GM18499 (cell line): ENCODE measurements at regions not wholly inside any gene's neighbourhood (a gene's known extent, or its start where the extent isn't known, plus 50 kb on each side); places are given as distances from the start of the nearest gene placed in this dataset.

Source experiments
- ATAC-seq: cut with Tn5 transposase; IDR thresholded peaks from one replicate; pipeline ENCODE4 v1.9.1; 2021; ENCODE audit warnings: moderate number of reproducible peaks; ENCODE audit not compliant: insufficient read depth, unreplicated experiment

DNA sequence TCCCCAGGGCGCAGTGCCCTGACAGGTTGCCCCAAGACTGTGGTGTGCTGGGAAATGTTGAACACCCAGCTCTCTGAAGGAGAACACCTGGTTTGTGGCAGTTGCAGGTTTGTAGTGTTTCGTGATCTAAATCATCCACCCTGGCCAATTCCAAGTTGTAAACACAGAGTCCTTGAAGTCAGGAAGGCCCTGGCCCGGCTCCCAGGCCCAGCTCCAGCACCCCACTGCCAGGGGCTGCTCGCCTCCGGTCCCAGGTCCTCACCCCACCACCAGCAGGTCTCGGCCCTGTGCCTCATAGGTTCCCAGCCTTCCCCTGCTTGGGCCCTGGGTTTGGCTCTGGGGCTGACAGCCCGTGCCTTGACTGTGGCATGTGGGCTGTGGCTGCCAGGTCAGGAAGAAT, 121.4 kb upstream of the MLN start:
- ATAC-seq = no peak

DNA sequence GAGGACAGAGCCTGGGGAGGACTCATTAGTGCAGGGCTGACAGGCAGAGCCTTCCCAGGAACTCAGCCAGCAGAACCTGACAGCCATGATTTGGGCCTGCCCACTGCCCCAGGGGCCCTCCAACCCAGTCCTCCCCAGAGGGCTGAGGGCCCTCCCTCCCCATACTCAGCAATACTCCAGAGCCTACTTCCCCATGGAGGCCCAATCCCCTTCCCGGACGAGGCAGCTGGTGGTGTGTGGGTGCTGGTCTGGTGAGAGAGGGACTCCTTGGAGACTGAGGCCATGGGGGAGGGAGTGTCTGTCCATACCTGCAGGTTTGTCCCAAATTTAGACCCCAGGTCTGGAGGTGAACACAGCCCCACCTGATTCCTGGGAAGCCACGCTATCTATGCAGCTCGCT, 120.9 kb upstream of the MLN start:
- ATAC-seq = no peak

DNA sequence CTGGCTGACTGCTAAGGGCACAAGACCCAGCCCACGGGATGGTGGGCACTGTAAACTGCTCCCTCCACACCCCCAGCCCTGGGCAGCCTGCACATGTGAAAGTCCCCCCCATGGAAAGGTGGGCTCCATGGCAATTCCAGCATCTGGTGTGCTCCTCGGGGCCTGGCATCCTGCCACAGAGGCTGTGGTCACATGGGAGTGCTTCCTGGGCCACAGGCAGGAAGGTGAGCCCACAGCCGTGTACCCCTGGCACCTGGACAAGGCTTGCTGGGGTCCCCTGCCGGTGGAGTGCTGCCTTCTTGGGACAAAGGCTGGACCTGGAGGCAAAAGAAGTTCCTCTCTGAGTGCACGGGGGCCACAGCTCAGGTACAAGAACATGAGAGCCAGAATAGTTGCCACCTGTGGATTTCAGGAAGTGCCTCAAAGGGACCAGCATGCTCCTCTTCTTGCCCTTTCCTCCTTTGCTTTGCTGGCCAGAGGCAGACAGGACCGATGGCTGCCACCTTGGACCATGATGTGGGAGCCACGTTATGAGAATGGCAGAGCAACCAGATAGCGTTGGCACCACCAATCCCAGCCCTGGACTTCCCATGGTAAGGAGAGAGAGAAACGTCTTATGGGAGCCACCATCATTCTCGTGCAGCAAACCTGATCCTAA, 120.2 kb upstream of the MLN start:
- no peak for ATAC-seq

DNA sequence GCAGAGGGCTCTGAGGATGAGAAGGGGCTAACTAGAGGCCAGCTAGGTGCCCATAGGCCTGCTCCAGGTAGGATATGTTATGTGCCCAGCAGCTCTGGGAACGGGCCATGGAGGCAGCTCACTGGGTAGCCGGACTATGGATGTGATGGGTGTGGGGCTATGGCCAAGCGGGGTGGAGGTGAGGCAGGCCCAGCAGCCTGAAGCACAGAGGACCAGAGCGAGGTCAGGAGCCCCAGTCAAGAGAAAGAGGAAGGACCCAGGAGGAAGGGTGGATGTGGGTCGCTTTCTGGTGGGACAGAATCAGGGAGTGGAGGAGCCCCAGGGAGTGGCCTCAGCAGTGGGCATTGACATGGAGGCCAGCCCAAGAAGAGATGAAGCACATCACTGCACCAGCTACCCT, 117.9 kb upstream of the MLN start:
- ATAC-seq = no peak

DNA sequence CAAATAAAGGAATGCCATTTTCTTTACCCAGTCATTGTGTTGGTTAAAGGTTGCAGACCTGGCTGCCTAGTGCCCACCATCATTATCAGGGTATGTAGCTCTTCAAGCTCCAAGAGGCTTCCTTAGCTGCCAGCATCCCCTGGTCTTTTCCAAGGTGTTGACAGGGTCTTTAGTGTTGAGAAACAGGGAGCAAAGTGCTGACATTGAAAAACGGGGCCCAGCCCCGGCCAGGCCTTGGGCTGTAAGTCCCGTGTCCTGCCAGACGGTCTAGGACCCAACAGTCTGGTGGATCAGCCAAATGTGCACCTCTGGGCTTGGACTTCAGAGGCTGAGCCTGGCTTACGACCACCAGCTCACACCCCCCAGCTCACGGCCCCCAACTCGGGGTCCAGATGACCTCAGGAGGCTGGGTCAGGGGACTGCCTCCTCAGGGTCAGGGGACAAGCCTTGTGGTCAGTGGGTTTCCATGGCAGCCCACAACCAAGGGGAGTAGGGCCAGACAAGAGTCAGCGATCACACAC, 114.4 kb upstream of the MLN start:
- ATAC-seq = no peak

DNA sequence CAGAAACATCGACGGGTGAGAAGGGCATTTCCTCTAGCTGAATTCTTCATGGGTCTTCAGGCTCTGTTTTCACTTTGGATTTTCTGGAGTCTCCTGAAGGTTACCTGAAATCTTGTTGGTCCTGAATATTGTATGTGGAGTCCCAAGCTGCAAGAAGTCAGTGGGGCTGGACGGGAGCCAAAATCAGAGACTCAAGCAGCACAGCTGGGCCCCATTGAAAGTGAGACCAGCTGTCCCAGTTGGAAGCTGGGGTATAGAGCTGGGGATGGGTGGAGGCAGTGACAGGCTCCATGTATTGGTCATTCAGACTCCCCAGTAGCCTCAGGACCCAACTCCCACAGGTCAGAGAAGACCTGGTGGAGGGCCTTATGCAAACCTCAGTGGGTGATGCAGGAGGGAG, 111.3 kb upstream of the MLN start:
- ATAC-seq = no peak

DNA sequence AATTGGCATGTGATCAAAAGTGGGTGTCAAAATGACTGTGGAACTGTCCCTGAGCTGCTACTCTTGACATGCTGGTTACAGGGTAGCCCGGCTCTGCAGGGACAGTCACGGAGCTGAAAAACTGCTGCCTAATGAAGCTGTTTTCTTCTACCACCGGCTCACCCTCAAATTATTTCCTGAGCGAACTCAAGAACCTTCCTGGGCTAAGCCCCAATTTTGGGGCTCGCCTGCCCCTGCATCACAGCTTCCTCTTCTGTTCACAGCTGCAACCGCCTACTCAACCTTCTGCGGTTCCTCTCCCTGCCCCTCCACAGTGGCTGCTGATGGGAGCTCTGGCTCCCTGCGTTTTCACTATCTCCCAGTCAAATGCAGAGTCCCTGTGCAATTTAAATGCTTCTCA, 110.8 kb upstream of the MLN start:
- ATAC-seq = no peak

DNA sequence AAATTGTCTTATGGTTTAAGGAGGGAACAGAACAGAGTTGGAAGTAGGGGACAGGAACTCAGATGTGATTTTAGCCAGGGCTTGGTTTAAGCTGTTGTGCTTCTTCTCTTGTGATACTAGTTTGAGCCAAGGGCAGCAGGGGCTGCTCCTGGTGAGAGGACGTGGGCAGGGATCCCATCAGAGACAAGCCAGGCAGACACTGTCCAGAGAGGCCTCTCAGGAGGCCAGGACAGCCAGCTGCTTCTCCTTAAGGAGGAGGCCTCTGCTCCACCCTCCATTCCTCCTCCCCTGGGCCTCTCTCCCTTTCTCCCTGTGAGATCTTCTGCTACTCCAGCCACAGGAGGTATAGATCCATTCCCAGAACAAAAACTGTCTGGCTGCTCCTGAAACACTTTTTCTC, 108.4 kb upstream of the MLN start:
- ATAC-seq = no peak

DNA sequence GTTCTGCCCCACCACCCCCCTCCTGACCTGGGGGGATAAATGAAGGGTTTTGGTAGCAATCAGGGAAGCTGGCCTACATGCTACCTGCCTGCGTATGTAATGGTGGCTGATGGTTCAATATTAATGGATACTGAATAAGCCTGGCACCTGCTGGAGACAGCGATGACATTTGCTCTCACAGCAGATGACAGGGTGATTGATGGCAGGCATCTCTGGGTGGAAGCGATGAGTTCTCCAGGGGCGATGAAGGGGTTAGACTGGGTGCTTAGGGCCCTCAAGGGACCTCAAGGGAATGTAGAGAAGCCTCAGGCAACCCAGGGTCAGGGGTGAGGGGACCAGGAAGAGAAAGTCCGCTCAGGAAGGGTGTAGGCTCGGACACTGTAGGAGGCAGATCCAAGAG, 107.7 kb upstream of the MLN start:
- ATAC-seq = no peak

DNA sequence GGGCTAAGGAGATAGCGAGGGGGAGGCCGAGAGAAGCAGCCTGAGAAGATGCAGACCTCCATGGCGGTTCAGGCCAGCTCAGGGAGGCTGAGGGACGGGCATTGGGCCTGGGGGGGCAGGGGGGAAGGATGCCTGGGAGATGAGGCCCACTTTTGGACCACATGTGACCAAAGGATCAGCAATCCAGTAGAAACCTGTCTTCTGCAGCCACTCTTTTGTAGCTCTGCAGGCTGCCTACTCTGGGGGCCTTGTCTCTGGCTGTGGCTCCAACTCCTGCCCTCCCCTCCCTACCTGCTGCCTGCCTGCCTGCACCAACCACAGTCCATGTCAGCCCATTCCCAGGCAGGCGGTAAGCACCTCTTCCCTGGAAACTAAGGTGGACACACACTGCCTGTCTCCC, 106.8 kb upstream of the MLN start:
- ATAC-seq = no peak

DNA sequence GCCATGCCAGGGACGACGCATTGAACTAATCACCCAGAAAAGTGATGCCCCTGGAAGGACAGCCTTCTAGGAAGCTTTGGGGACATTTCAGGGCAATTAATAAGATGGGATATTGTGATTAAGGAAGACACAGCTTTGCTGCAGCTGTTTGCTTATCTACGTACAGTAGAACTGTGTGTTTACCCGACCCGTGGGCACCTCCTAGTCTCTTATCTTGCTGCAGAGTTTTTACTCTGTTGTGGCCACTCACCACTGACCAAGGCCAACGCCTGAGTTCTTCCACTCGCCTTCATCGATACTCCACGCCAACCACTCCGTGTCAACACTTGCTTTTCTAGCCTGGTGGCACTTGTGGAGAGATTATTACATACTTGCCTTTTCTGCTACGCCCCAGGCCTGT, 105.9 kb upstream of the MLN start:
- ATAC-seq = no peak

DNA sequence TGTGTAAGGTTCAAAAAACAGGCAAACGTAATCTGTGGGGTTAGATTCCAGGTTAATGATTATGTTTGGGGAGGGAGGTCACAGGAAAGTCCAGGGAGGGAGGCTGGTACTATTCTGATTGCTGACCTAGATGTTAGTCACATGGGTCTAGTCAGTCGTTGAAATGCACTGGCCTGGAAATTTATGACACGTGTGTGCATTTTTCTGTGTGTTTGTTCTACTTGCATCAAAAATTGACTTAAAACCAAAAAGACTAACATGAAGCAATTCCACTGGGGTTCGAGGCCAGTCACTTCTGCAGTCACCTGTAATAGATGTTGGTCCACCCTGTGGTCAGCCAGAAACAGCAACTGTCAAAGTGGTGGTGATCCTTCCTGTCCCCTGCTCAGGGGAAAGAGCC, 104.2 kb upstream of the MLN start:
- no peak for ATAC-seq

DNA sequence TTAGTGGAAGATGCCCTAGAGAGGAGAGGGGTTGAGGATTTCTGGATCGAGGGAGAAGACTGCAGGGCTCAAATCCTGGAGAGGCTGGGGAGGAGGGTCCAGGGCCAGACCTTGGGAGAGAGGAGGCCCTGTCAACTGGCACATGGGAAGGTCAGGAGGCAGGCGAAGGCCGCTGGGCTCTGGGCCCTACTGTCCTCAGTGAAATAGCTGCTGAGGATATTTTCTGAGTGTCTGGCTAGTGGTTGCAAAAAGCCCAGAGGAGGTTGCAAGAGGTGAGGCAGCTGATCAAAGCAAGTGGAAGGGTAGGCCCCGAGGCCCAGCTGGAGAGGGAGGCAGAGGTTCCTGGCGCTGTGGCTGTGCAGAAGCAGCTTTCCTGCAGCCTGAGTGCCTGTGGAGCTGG, 103.4 kb upstream of the MLN start:
- no peak for ATAC-seq

DNA sequence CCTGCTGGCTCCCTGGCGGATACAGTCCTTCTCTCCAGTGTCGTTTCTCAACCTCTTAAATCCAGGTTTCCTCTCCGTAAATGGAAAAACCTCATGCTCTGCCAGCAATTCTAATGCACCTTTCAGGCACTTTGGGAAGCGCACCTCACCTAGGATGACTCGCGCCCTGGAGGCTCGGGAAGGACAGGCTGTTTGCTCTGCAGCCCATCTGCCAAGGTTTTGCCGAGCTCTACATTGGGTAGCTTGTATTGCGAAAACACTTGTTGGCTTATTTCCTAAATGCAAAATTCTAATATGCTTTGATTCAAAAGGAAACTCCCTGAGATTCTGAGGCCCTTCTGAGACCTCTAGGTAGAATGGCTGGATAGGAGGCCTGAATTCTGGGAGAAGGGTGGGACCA, 102.6 kb upstream of the MLN start:
- no peak for ATAC-seq

DNA sequence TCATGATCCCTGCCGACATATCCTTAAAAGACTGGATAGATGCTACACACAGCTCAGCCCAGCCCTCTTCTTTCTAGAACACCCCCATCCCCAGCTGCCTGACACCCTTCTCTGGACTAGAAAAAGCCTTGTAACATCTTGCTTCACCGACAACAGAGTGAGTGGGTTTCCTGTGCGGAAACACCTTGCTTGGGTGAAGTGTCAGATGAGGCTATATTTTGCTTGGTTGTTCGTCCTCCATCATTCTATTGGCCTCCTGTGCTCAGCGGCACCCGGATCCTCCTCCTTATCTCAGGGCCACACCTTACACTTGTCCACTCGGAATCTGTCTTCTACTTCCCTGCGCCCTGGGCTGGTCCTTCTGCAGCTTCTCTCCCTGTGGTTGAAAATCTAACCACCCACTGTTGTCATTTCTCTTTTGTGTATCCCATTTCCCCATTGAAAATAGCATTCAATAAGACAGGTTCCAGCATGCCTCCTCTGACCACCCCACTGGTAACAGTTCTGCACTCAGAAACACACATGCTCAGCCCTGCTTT, 101.3 kb upstream of the MLN start:
- no peak for ATAC-seq

DNA sequence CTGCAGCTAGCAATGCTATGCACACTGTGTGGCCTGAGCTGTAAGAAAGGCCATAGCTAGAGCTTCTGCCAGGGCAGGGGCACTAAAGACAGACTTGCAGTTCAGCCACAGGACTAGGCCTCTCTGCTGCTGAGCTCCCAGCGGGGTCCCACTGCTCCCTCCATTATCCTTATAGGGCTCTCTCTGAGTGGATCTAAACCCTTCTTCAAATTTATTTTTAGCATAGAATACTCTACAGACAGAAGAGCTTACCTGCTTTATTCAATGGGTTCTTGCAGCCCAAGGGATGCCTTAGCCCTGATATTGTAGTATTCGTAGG, 100.9 kb upstream of the MLN start:
- no peak for ATAC-seq

DNA sequence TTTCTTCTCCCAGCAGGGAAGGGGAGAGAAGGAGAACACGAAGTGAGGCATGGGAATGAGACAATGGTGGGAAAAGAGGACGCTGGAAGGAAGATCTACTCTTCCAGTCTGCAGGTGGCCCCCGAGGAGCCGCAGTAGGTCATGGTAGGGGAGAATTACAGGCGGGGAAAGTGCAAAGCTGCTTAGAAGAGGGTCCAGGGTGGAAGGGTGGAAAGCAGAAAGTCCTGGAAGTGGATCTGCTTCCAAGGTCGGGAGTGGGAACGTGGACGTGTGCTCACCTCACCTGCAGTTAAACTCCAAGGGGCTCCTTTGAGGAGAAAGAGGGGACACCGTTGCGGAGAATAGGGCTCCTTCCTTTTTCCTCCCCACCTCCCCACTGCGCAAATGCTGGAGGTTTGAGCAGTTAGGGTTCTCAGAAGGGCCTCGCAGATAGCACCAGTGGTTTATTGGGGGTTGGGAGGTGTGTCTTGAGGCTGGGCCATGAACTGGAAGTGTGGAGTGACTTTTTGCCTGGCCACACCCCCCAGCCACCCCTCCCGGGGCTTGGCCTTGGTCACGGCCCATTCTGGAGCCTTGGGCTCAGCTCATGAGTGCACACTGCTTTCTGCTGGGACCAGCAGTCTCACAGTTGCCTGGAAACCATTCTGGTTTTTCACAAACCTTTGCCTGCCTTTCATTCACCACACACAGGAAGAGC, 100.4 kb upstream of the MLN start:
- ATAC-seq = peak; percentile 61

DNA sequence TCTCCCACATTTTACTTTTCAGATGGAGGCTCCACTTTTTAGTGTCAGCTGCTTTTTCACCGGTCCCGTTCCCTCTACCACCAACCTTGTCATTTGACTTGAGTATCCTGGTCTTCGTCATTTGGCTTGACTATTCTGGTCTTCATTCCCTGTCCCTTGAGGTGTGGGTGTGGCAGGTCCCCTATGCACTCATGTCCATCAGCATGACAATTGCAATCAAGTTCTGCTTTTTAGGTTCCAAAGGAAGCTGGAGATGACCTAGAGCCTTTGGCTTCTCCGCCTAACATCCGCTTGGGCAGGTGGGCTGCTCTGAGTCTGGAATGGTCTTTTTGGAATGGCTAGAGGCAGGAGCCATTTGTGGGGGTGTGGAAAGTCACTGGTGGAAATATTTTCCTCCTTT, 99.8 kb upstream of the MLN start:
- no peak for ATAC-seq

DNA sequence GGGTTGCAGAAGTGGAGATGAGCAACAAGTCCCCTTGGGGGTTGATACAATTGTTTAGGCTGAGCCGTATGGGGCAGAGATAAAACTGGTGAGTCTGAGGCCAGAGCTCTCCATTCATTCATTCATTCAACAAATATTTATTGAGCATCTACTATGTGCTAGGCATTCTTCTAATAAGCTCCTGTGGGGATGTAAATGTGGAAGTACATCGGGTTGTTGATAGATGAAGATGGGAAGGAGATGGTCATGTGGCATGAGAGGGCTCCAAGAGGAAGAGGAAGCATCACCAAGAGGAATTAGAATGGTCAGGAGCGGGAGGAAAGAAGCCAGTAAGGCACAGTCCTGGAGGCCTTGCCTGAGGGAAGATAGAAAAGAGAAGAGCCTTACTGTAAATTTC, 98.7 kb upstream of the MLN start:
- ATAC-seq = no peak

DNA sequence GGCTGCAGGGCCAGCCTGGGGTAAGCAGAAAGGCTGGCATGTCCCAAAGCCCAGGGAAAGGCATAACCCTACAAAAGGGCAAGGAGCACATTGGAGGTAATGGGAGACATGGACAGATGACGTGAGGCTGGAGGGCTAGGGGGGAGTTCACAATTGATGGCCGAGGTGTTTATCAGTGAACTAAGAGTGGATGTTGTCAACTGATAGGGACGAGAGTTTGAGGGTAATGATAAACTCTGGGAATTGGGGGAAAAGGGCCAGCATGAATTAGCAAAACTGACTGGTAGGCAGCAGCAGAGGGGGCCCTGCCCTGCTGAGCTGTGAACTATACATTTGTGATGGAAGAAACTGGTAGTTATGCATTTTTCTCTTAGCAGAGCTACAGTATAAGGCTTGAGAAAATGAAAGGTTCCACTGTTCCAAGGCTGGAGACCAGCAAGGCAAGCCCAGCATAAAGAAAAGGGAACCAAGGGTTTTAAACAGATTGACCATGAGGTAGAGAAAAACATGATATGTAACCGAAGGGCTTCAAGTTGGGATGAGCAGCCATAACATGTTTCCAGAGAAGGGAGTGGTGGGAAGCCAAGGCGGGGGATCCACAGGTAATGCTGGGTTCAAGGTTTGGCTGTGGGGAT, 98.1 kb upstream of the MLN start:
- no peak for ATAC-seq

DNA sequence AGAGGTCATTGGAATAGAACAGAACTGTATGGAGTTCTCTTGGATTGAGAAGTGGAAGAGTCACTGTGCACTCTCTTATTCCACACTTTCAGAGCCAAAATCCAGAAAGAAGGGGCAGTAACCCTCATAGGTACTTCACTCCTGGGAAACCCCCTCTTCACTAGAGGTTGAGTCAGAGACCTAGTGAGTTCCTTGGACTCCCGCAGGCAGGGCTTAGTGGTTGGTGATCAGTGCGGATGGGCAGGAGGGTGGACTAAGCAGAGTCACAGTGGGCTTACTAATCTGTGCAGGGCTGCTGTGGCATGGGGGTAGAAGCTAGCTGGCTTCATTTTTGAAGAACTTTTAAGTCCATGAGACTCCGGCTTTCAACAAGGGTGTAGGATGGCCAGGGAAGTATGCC, 95.0 kb upstream of the MLN start:
- ATAC-seq = no peak
